ENCODE measurements at regions not wholly inside any gene's neighbourhood (a gene's known extent, or its start where the extent isn't known, plus 50 kb on each side); places are given as distances from the start of the nearest gene placed in this dataset.

DNA sequence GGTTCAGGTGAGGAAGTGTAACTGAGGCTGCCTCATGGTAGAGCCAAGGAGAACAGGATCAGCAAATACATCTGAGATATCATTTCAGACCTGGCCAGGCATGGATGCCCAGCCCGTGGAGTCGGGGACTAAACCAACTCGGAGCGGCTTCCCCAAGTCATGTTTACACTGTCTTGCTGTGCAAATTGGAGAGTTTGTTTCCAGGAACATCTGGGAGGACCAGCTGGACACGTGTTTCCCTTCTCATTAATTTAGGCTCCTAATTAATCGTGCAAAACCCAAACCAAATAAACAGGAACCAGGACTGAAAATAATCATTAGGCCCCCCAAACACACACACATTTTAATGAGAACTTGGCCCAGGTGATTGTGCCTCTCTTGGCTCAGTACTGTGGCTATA lies 70.9 kb upstream of the SALL1 start:
- TF ChIP-seq, protein P1, sequence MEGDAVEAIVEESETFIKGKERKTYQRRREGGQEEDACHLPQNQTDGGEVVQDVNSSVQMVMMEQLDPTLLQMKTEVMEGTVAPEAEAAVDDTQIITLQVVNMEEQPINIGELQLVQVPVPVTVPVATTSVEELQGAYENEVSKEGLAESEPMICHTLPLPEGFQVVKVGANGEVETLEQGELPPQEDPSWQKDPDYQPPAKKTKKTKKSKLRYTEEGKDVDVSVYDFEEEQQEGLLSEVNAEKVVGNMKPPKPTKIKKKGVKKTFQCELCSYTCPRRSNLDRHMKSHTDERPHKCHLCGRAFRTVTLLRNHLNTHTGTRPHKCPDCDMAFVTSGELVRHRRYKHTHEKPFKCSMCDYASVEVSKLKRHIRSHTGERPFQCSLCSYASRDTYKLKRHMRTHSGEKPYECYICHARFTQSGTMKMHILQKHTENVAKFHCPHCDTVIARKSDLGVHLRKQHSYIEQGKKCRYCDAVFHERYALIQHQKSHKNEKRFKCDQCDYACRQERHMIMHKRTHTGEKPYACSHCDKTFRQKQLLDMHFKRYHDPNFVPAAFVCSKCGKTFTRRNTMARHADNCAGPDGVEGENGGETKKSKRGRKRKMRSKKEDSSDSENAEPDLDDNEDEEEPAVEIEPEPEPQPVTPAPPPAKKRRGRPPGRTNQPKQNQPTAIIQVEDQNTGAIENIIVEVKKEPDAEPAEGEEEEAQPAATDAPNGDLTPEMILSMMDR (IDR thresholded peaks at IDR 0.05; ENCODE audit: control extremely low read depth, extremely low read depth, low read depth, missing control alignments) = no peak
- POLR2A ChIA-PET = no interaction called here
- CTCF ChIA-PET = interaction anchor here (1.1 kb wide), 1 partner anchor 12 kb away, joined by 3 read pairs; no protein-coding TSS in a partner anchor
- DNase-seq (ENCODE audit: extremely low spot score) = no peak

DNA sequence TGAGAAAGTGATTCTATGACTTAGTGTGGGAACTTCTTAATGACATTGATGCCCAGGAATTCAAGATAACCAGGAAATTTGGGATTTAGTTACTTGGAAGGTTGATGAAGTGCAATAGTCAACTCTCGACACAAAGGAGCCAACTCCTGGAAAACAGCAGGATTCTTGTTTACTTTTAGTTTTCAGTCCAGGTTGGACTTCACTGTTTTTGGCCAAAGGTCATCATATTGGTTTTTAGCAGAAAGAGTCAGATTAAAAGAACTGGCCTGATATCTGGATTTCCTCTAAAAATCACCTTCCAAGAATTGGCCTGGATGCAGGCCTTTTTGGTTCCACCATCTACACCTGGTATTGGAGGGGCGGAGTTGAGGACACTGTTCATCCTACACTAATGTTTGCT lies 60.1 kb upstream of the SALL1 start:
- no peak for DNase-seq (ENCODE audit: extremely low spot score)
- POLR2A ChIA-PET = no interaction called here
- TF ChIP-seq, protein P1 (IDR thresholded peaks at IDR 0.05; ENCODE audit: control extremely low read depth, extremely low read depth, low read depth, missing control alignments) = no peak
- CTCF ChIA-PET = no interaction called here

DNA sequence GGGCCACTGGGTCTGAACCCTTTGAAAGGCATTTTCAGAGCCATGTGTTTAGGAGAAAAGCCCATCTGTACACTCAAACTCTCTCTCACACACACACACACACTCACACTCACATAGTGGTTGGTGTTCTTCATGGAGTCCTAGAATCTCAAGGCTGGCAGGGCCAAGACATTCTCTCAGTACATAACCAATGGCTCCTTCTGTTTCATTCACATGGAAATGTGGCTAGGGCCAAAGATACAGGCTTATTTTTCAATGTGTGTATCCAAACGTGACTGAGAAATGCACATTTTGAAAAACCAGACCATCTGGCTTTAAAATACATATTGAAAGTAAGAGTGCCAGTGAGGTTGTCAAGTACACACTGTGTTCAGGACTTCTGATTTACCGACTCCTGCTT lies 59.0 kb upstream of the SALL1 start:
- ChIA-PET CTCF (no interaction called here), POLR2A (no interaction called here)
- TF ChIP-seq, protein P1 (IDR thresholded peaks at IDR 0.05; ENCODE audit: control extremely low read depth, extremely low read depth, low read depth, missing control alignments) = no peak
- no peak for DNase-seq (ENCODE audit: extremely low spot score)

DNA sequence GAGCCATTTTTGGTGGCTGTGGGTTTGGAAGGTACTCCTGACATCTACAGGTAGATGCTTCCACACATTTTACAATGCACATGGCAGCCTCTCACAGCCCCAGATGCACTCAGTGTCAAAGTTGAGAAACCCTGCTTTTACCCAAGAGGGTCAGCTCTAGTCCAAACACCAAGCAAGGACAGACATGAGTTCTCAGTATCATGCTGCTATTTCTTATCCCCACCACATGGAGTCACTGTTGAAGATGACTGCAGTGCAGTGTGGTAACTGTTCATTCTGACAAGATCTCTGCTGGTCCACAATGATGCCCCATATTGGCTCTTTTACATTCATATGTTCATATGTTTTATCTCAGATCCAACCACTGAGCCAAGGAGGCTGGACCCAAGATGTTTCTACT lies 50.5 kb upstream of the SALL1 start:
- ChIA-PET CTCF (no interaction called here), POLR2A (no interaction called here)
- DNase-seq (ENCODE audit: extremely low spot score) = no peak
- TF ChIP-seq, protein P1 (IDR thresholded peaks at IDR 0.05; ENCODE audit: control extremely low read depth, extremely low read depth, low read depth, missing control alignments) = no peak

All from GM10248 (cell line).